GM18909 (cell line): ENCODE measurements at regions not wholly inside any gene's neighbourhood (a gene's known extent, or its start where the extent isn't known, plus 50 kb on each side); places are given as distances from the start of the nearest gene placed in this dataset.
"Not testable (repeated sequence)": the region's sequence is repeated elsewhere in the genome, so short reads cannot be mapped to it uniquely, and the experiment has no call there.

Source experiments
- ATAC-seq: cut with Tn5 transposase; IDR thresholded peaks from one replicate; pipeline ENCODE4 v1.9.1; 2021; ENCODE audit warnings: mild to moderate bottlenecking; ENCODE audit not compliant: unreplicated experiment, poor library complexity

DNA sequence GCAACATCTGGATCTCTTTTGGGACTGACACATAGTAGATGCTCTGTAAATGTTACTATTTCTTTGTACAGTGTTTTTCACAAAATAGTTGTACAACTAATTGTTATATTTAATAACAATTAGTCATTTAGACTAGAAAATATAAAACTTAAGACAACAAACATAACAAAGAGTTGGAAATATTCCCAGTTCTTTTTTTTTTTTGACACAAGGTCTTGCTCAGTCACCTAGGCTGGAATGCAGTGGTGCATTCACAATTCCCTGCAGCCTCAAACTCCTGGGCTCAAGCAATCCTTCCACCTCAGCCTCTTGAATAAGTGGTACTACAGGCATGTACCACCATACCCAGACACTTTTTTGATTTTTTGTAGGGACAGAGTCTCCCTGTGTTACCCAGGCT lies 105.8 kb downstream of the UTRN start:
- no peak for ATAC-seq

GRCh38 chr6:144392536-144392935 lies 107.4 kb downstream of the UTRN start:
- no peak for ATAC-seq

- ATAC-seq, result no peak
Measured at GRCh38 chr6:144394210-144394609, 109.1 kb downstream of the UTRN start.

DNA sequence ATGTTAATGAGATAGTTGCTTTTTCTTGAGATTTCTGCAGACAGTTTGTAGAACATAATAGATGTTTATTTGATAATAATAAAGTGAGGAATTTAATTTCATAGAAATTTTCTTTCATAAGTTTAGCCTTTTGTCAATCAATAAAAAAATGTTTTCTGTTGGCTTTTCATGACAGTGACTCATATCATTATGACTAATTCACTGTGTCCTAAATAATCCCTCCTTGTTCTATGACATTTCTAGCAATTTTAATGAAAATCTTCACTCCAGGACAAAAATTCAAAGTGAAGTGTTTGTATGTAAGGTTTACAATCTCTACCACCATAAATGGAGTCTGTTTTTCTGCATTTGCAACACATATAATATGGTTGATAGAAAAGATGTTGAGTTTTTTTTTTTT lies 109.9 kb downstream of the UTRN start:
- no peak for ATAC-seq

- ATAC-seq, result no peak
Measured at GRCh38 chr6:144395826-144396225, 110.7 kb downstream of the UTRN start.

DNA sequence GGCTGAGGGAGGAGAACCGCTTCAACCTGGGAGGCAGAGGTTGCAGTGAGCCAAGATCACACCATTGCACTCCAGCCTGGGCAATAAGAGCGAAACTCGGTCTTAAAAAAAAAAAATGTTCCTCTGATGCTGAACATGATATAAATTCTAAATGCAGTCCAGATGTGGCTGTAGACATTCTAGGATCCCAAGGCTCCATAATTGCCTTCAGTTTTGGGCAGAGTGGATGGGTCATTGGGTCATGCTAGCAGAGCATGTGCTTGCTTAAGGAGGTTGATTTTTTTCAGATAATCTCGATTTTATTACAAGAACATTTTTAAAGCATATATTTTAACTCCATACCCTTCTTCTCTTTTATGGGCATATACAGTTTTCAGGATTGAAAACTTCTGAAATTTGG lies 112.0 kb downstream of the UTRN start:
- ATAC-seq, result no peak

DNA sequence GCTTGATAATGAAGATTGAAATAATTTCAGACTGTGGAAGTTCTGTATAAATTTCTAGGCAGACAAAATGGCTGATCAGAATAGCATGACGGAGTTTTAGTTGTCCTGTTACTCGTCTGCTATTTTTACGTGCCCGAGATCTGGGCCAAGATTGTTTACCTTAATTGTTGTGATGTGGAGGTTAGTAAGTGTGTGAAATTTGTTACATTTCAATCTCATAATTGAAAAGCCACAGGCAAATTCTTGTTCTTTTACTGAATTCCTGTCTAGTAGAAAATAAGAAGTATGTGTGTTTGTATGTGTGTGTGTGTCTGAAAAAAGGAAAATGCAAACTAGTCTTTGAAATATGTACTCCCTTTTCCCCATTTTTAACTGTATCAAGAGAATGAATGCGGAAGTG lies 115.2 kb downstream of the UTRN start:
- no peak for ATAC-seq

DNA sequence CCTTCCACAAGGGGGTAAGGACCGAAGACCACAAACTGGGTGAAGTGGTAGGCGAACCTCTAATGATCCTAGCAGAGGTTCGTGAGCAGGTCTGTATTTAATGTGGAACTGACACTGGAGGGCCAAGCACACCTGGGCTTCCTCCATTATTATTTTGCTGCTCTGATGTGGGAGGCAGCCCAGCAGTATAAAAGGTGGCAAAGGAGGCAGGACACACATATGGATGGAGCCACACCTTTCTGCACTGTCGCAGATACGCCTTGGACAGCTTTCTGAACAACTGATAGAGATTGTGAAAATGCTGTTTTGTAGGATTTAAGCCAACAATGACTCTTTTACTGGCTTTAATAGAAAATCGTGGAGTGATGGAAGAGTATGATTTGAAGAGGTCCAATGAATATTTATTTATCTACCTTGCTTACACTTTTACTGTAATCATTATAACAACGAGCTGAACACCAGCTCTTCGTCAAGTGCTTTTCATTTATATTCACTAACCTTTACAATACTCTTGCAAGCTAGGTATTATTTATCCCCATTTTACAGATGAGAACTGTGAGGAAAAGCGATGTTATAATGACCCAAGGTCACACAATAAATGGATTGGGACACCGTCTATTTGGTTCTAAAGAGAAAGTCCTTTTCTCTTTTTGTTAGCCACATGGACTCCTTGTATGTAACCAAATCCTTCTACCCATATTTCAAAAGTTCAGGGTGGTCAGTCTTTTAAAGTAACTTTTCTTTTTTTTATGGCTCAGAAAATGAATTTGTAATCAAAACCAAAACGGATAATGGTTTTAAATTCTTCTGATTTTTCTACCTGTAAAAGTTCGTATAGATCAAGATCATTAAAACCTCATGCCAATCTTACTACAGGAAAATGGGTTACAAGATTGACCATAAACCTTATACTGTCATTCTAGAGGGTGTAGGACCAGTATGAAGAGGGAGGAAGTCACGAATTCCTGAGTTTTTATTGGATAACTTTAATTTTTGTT lies 116.9 kb downstream of the UTRN start:
- no peak for ATAC-seq

DNA sequence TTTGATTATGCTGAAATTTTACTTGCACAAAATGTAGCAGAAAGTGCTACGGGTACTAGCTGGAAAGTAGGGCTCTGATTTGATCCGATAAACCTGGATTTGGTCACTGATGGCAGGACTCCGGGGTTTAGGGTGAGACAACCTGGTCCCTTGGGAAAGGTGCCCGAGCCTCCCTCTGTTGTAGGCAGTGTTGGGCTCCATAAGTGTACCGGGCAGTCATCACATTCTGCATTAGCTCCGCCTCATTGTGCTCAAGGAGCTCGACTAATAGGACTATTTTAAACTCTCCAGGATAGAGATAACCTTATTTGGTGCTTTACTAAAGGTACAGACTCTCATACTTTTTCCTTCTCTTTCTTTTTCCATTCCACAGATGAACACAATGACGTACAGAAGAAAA lies 117.6 kb downstream of the UTRN start:
- no peak for ATAC-seq

DNA sequence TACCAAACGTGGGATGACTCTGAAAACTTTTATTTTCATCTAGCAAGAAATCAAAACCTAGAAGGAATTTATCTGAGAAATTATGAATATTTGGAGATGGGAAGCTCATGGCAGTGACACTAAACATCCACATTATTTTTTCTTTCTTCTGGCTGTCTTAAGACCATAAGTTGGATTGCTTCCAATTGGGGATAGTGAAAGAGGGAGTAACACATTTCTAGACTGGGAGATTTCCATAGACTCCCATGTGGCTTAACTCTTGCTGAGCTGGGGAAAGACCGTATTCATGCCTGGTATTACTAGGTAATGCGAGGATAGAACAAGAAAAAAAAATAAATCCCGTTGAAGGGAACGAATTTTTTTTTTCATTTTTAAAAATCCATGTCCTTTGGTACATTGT lies 120.0 kb downstream of the UTRN start:
- ATAC-seq, result no peak

DNA sequence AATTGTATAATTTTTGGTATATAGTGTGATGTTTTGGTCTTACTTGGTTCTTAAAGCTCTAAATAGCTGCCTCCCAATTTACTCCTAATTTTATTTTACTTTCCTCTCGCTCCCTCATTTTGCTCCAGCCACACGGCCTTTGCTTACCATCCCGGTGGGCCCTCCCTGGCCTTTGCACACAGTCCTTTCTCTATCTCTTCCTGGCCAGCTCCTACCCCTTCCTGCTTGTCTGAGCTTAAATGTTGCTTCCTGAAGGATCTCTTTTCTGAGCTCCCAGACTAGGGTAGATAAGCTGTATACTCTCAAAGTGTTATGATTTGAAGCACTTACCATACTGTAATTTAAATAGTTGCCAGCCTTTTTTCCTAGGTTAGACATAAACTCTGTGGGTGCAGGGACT lies 121.7 kb downstream of the UTRN start:
- no peak for ATAC-seq

DNA sequence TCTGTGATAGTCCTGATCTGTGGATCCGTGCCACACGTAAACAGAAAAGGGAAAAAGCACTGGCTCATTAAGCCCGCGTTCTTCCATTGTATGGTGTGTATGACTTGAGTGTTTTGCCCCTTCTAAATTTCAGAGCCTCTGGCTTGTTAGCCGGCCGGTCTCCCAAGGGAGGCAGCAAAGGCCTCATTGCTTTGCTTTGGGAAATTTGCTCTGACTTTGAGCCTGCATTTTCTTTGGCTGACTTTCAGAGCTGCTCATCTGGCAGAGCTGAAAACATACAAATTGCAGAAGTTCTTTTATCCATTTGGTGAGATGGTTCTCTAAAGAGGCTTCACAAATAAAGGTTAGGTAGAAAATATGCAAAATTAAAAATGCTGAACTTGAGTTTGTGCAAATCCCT lies 123.0 kb downstream of the UTRN start:
- ATAC-seq, result no peak

DNA sequence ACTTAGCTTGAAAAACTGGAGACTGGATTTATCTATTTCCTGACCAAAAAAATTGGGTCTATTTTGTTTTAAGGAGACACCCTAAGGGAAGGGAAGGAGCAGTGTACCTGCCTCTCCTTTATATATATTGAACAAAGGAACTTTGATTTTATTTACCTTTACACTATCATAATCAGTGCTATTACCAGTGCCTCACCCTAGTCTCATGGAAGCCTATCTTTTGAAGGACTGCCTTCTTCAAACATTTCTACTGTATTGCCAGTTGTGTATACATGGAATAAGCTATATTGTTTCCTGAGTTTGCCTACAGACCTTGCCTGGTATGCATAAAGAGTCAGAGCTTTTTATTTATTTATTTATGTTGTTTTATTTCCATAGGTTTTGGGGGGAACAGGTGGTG lies 124.9 kb downstream of the UTRN start:
- ATAC-seq, result no peak

DNA sequence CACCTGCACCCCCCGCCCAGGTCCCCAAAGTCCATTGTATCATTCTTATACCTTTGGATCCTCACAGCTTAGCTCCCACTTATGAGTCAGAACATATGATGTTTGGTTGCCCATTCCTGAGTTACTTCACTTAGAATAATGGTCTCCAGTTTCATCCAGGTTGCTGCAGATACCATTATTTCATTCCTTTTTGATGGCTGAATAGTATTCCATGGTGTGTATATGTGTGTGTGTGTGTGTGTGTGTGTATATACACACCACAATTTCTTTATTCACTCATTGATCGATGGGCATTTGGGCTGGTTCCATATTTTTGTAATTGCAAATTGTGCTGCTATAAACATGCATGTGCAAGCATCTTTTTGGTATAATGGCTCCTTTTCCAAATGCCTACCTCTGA lies 125.4 kb downstream of the UTRN start:
- ATAC-seq, result not testable (repeated sequence)

- ATAC-seq, result no peak
Measured at GRCh38 chr6:144411531-144412165, 126.5 kb downstream of the UTRN start.

DNA sequence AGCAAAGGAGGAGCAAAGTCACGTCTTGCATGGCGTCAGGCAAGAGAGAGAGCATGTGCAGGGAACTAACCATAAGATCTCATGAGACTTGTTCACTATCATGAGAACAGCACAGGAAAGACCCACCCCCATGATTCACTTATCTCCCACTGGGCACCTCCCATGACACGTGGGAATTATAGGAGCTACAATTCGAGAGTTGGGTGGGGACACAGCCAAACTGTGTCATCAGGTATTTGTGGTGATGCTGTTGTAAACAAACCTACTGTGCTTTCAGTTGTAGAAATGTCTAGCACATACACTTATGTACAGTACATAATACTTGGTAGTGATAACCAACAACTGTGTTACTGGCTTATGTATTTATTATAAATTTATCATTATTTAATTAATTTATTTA lies 128.3 kb downstream of the UTRN start:
- ATAC-seq, result no peak

GRCh38 chr6:144415014-144415413 lies 129.9 kb downstream of the UTRN start:
- ATAC-seq, result no peak

DNA sequence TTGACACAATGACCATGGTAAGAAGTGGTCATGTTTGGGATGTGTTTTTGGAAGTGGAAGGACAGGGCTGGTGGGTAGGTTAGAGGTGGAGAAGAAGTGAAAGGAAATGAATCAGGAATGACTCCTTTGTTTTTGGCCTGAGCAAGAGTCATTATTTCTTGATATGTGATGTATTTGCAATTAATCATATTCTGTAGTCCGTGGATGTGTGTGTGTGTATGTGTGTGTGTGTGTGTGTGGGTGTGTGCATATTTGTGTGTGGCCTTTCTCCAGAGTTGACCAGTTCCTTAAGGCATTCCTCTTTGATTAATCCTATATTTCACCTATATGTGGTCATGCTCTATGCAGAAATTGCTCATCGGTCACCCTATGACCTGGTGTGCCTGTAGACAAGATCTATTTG lies 130.7 kb downstream of the UTRN start:
- ATAC-seq, result no peak

DNA sequence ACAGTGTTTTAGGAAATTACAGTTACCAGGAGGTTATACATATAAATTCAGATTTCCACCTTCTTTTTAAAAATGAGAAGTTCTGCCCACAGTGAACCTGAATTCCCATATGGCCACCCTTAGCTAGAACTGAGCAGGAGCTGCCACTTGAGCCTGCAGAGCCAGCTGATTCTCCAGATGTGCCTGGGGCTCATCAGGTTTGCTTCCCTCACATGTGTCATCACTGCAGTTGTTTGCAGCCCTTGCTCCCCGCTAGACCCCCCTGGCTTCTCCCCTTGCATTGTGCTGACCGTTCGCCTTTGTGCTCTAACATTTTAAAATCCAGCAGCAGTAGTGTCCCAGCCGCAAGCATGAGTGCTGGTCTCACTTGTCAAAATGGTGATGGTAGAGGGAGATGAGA lies 131.1 kb downstream of the UTRN start:
- ATAC-seq, result no peak

DNA sequence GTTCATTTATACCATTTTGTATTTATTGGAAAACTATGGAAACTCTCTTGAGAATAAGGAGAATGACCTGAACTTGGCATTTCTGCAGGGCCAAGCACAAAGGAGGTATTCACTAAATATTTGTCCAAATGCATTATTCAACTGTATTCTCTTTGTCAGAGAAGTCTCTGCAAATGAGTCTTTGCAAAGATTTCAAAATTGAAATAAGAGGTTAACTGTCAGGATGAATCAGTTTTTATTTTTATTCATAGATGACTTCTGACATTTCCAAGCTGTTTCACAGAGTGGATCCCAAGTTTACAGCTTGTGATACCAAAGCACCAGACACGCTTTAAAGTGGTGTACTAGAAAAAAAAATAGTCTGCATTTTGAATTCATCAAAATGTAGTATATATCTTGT lies 131.6 kb downstream of the UTRN start:
- ATAC-seq, result no peak

DNA sequence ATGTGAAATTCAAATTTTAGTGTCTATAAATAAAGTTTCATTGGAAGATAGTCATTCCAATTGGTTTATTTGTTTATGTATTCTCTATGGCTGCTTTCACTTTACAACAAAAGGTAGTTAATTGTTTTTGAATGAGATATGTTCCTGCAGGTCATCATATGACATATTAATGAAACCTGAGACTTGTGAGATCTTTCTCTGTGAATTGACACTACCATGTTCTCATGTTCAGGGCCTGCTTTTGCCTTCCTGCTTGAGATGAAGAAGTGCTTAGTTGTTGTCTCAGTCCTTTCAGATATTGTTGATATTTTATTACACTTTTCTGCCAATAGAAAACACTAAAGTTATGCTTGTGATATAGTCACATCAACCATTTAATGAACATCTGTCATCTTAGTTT lies 132.5 kb downstream of the UTRN start:
- ATAC-seq, result no peak
